AG10803 (cell line): ENCODE measurements at regions not wholly inside any gene's neighbourhood (a gene's known extent, or its start where the extent isn't known, plus 50 kb on each side); places are given as distances from the start of the nearest gene placed in this dataset.

Experiments
- DNase-seq: peaks from one replicate; pipeline ENCODE4 v3.0.0; 2010; ENCODE audit warnings: low read depth
- H3K4me3 ChIP-seq: 2 replicates; pipeline ENCODE4 v1.5.1; 2011; ENCODE audit warnings: mild to moderate bottlenecking, low read length, control low read depth
- CTCF ChIP-seq: conservative IDR thresholded peaks from 2 replicates; pipeline ENCODE4 v1.5.1; 2011; ENCODE audit warnings: mild to moderate bottlenecking, low read length, control low read depth, inconsistent platforms

- no peak for DNase-seq
- TF ChIP-seq CTCF, result no peak
- H3K4me3 ChIP-seq, result no peak overlapping the region
These were observed 72.2 kb upstream of the COL13A1 start for GRCh38 chr10:69729326-69730048.

GRCh38 chr10:69730251-69731156 lies 71.2 kb upstream of the COL13A1 start:
- TF ChIP-seq CTCF, result no peak
- DNase-seq, result peak; percentile 43
- no peak overlapping the region for H3K4me3 ChIP-seq

GRCh38 chr10:69731184-69731583 lies 70.5 kb upstream of the COL13A1 start:
- no peak for TF ChIP-seq CTCF
- DNase-seq, result peak; percentile 24
- no peak overlapping the region for H3K4me3 ChIP-seq

GRCh38 chr10:69731698-69732097 lies 70.0 kb upstream of the COL13A1 start:
- no peak for DNase-seq
- H3K4me3 ChIP-seq, result no peak overlapping the region
- no peak for TF ChIP-seq CTCF

- DNase-seq, result no peak
- H3K4me3 ChIP-seq, result no peak overlapping the region
- TF ChIP-seq CTCF, result no peak
These were observed 69.4 kb upstream of the COL13A1 start for GRCh38 chr10:69732147-69732825.

GRCh38 chr10:69732826-69733150 lies 68.9 kb upstream of the COL13A1 start:
- H3K4me3 ChIP-seq, result no peak overlapping the region
- DNase-seq, result no peak
- no peak for TF ChIP-seq CTCF
